Activated CD8-positive, alpha-beta T cell treated with anti-CD3 and anti-CD28 coated beads for 36 hours (primary cell): ENCODE measurements at regions not wholly inside any gene's neighbourhood (a gene's known extent, or its start where the extent isn't known, plus 50 kb on each side); places are given as distances from the start of the nearest gene placed in this dataset.

ENCODE experiments used
- ATAC-seq: fragments of 200-7000 bp; cut with Tn5 transposase; one replicate; pipeline ENCODE4 v1.10.0; 2021; ENCODE audit warnings: mild to moderate bottlenecking, moderate library complexity
- CTCF ChIA-PET: fragments of 350-600 bp; sonication (Branson Sonifier 250); formaldehyde crosslinking; loops from one replicate; lab custom pipeline; 2021; ENCODE audit warnings: antibody characterized with exemption; lab: Charles Lee
- POLR2A ChIA-PET: fragments of 350-600 bp; sonication (Branson Sonifier 250); formaldehyde crosslinking; loops from one replicate; lab custom pipeline; 2021; ENCODE audit warnings: antibody characterized with exemption; lab: Charles Lee
- DNase-seq: peaks from one replicate; pipeline ENCODE4 v3.0.0-alpha.2; 2020
- H3K27ac Mint-ChIP-seq: one replicate; pipeline ENCODE4 v1.8.0; 2021; ENCODE audit warnings: mild to moderate bottlenecking, mixed read lengths
- H3K27me3 Mint-ChIP-seq: one replicate; pipeline ENCODE4 v1.8.0; 2021; ENCODE audit warnings: mixed read lengths
- H3K36me3 Mint-ChIP-seq: one replicate; pipeline ENCODE4 v1.8.0; 2021; ENCODE audit warnings: low read depth, mixed read lengths
- H3K4me1 Mint-ChIP-seq: one replicate; pipeline ENCODE4 v1.8.0; 2021; ENCODE audit warnings: low read depth, mixed read lengths
- H3K4me3 Mint-ChIP-seq: one replicate; pipeline ENCODE4 v1.8.0; 2021; ENCODE audit warnings: mild to moderate bottlenecking, moderate library complexity, mixed read lengths
- H3K9me3 Mint-ChIP-seq: one replicate; pipeline ENCODE4 v1.8.0; 2021; ENCODE audit warnings: mixed read lengths
- intact Hi-C: fragments of 100-400 bp; cut with micrococcal nuclease; formaldehyde crosslinking; loops from one replicate; pipeline ENCODE4 v1.10.0; 2022
- TF ChIP-seq, protein P1 (sequence below): fragments of 200-600 bp; IDR thresholded peaks from one replicate; pipeline ENCODE4 v1.8.0; 2022; ENCODE audit warnings: antibody characterized with exemption, mild to moderate bottlenecking

DNA sequence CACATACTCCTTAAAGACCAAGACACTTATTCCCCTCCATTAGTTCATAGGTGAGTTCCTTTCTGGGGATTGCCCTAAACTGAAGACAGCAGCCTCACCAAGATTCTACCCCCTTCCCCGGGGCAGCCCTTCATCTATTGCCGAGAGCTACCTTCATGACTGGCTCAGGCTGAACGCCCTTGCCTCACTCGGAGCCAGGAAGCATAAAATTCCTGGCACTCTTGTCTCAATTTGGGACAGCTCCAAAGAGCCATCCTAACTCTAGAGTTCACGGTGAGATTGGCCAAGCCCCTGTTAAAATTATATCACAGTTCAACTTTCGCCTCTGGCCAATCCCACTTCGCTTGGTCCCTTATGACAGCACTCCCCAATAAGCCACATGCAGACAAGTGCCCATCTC is 113.0 kb upstream of the PROX1 start:
- no peak for ATAC-seq
- no peaks in the 10 kb centered on the region for H3K9me3 Mint-ChIP-seq
- intact Hi-C loops, result no loop called here
- DNase-seq, result no peak
- POLR2A ChIA-PET, result no interaction called here
- H3K27ac Mint-ChIP-seq, result no peak overlapping the region
- H3K27me3 Mint-ChIP-seq, result no peaks in the 10 kb centered on the region
- no peak overlapping the region for H3K4me3 Mint-ChIP-seq
- TF ChIP-seq, protein P1, sequence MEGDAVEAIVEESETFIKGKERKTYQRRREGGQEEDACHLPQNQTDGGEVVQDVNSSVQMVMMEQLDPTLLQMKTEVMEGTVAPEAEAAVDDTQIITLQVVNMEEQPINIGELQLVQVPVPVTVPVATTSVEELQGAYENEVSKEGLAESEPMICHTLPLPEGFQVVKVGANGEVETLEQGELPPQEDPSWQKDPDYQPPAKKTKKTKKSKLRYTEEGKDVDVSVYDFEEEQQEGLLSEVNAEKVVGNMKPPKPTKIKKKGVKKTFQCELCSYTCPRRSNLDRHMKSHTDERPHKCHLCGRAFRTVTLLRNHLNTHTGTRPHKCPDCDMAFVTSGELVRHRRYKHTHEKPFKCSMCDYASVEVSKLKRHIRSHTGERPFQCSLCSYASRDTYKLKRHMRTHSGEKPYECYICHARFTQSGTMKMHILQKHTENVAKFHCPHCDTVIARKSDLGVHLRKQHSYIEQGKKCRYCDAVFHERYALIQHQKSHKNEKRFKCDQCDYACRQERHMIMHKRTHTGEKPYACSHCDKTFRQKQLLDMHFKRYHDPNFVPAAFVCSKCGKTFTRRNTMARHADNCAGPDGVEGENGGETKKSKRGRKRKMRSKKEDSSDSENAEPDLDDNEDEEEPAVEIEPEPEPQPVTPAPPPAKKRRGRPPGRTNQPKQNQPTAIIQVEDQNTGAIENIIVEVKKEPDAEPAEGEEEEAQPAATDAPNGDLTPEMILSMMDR, result no peak
- CTCF ChIA-PET, result interaction anchor here (0.7 kb wide), 1 partner anchor 823 kb away, joined by 3 read pairs; no protein-coding TSS in a partner anchor
- no peaks in the 10 kb centered on the region for H3K36me3 Mint-ChIP-seq
- peaks cover 14% of the 10 kb centered on the region for H3K4me1 Mint-ChIP-seq

DNA sequence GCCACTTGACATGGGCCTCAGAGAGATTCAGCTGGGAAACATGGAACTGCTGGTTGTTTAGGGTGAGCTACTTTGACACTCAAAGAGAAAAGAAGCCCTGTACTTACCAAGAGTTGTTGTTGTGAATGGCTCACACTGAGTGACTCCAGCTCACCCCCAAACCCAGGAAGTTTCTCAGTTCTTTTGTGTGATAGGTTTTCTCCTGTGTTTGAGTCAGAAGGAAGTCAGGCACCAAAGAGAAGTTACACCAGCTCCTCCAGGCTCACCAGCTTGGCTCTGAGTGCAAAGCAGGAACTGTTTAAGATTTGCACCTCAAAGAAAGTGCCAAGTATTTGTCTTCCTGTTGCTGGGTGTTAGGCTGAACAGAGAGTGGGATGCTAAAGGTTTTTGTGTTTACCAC is 111.2 kb upstream of the PROX1 start:
- CTCF ChIA-PET, result no interaction called here
- H3K27ac Mint-ChIP-seq, result no peak overlapping the region
- TF ChIP-seq, protein P1, result no peak
- H3K36me3 Mint-ChIP-seq, result no peaks in the 10 kb centered on the region
- H3K4me3 Mint-ChIP-seq, result no peak overlapping the region
- intact Hi-C loops, result no loop called here
- POLR2A ChIA-PET, result no interaction called here
- ATAC-seq (no peak), DNase-seq (no peak)
- H3K4me1 Mint-ChIP-seq, result peaks cover 6% of the 10 kb centered on the region
- H3K27me3 Mint-ChIP-seq, result no peaks in the 10 kb centered on the region
- H3K9me3 Mint-ChIP-seq, result no peaks in the 10 kb centered on the region

DNA sequence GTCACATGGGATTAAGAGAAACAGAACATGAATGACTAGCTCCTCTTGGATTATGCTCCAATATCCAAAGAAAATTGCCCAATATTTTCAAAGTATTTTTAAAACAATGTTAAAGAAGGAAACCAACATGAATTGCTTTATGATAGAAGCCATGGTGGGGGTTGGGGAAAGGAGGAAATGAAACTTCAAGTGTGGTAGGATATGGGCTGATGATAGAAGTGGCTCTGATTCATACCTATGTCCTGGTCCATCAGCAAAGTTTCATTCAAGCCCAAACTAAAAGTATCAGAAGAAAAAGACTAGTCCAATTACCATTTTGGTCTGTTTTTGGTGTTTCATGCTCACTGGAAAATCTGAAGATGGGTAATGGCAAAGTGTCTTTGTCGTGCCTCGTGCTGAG is 104.2 kb upstream of the PROX1 start:
- Mint-ChIP-seq H3K4me3 (no peak overlapping the region), H3K36me3 (no peaks in the 10 kb centered on the region), H3K27me3 (no peaks in the 10 kb centered on the region), H3K4me1 (no peaks in the 10 kb centered on the region), H3K27ac (no peak overlapping the region), H3K9me3 (no peaks in the 10 kb centered on the region)
- TF ChIP-seq, protein P1, result no peak
- no peak for DNase-seq
- intact Hi-C loops, result no loop called here
- ChIA-PET POLR2A (no interaction called here), CTCF (no interaction called here)
- no peak for ATAC-seq

DNA sequence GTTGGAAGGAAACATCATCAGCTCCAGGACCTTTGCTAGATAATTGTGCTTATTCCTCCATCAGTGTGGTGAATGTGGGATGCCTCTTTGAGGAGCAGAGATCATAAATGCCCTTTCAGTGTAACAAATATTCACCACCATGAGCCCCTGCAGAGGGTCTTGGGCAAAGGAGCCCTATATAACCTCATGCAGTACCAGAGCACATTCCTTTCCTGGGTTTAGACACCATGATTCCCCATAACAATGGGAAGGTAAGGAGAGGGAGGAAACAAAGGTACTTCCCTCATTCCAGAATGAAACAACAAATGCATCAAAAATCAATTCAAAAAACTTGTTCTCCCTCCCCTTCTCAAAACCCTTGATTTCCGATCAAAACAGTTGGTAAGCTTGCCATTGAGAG is 103.4 kb upstream of the PROX1 start:
- Mint-ChIP-seq H3K27me3 (no peaks in the 10 kb centered on the region), H3K4me3 (no peak overlapping the region), H3K4me1 (no peaks in the 10 kb centered on the region), H3K27ac (no peak overlapping the region), H3K36me3 (no peaks in the 10 kb centered on the region), H3K9me3 (no peaks in the 10 kb centered on the region)
- intact Hi-C loops, result no loop called here
- DNase-seq (no peak), ATAC-seq (no peak)
- ChIA-PET POLR2A (no interaction called here), CTCF (interaction anchor here (0.7 kb wide), 1 partner anchor 444 kb away, joined by 3 read pairs; no protein-coding TSS in a partner anchor)
- TF ChIP-seq, protein P1, result no peak

DNA sequence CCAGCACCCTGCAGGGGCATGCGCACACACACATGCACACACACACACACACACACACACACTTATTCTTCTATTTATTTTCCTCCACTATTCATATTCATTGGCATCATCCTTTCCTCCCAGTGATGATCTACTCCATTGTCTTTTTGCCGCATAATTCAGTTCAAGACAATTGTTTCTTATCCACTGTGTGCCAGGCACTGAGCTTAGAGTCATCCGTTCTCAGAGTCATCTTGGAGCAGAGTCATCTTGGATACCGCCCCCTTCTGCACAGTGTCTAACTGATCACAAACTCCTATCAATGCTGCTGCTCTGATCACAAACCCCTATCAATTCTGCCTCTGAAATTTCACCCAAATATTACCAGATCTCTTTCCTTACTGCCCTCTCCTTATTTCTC is 102.8 kb upstream of the PROX1 start:
- DNase-seq (no peak), ATAC-seq (no peak)
- ChIA-PET POLR2A (no interaction called here), CTCF (interaction anchor here (0.7 kb wide), 1 partner anchor 444 kb away, joined by 3 read pairs; no protein-coding TSS in a partner anchor)
- H3K27me3 Mint-ChIP-seq, result no peaks in the 10 kb centered on the region
- H3K4me3 Mint-ChIP-seq, result no peak overlapping the region
- intact Hi-C loops, result no loop called here
- TF ChIP-seq, protein P1, result no peak
- H3K27ac Mint-ChIP-seq, result no peak overlapping the region
- no peaks in the 10 kb centered on the region for H3K36me3 Mint-ChIP-seq
- no peaks in the 10 kb centered on the region for H3K9me3 Mint-ChIP-seq
- no peaks in the 10 kb centered on the region for H3K4me1 Mint-ChIP-seq
